Fibroblast of lung (primary cell): ENCODE measurements at regions not wholly inside any gene's neighbourhood (a gene's known extent, or its start where the extent isn't known, plus 50 kb on each side); places are given as distances from the start of the nearest gene placed in this dataset.

Experiments used
- CTCF ChIP-seq, 2 donors: IDR thresholded peaks in 1 of 2; conservative IDR thresholded peaks in 1 of 2; 1 replicate in 1 of 2; 2 replicates in 1 of 2; pipeline ENCODE4 v1.5.1; 2011 to 2012; ENCODE audit warnings: low read length in 2 of 2, control low read depth in 1 of 2, inconsistent platforms in 1 of 2, low read depth in 1 of 2, mild to moderate bottlenecking in 1 of 2
- EZH2 ChIP-seq: IDR thresholded peaks from 2 replicates; pipeline ENCODE4 v1.5.1; 2012; ENCODE audit warnings: low read length, control low read depth, mild to moderate bottlenecking; ENCODE audit errors: missing control alignments

DNA sequence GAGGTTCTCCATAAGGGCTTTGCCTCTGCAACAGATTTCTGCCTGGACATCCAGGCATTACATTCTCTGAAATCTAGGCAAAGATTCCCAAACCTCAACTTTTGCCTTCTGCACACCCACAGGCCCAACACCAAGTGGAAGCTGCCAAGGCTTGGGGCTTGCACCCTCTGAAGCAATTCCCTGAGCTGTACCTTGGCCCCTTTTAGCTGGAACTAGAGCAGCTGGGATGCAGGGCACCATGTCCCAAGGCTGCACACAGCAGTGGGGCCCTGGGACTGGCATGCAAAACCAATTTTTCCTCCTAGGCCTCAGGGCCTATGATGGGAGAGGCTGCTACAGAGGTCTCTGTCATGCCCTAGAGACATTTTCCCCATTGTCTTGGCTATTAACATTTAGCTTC, 943.2 kb downstream of the PCDH17 start:
- no peak for TF ChIP-seq EZH2
- no peak for TF ChIP-seq CTCF (conservative IDR thresholded peaks at IDR 0.05 in 1 of 2, IDR thresholded peaks at IDR 0.05 in 1 of 2; ENCODE audit: low read depth in 1 of 2, low read length in 2 of 2)
